Choroid plexus epithelial cell (primary cell): ENCODE measurements at regions not wholly inside any gene's neighbourhood (a gene's known extent, or its start where the extent isn't known, plus 50 kb on each side); places are given as distances from the start of the nearest gene placed in this dataset.

Experiments used
- DNase-seq: peaks from one replicate; pipeline ENCODE4 v3.0.0-alpha.2; 2010; ENCODE audit warnings: low read depth
- H3K4me3 ChIP-seq: 2 replicates; pipeline ENCODE4 v1.5.1; 2011; ENCODE audit warnings: low read depth, mild to moderate bottlenecking, control low read depth, low read length, moderate library complexity
- CTCF ChIP-seq: conservative IDR thresholded peaks from 2 replicates; pipeline ENCODE4 v1.5.1; 2011; ENCODE audit warnings: low read depth, mild to moderate bottlenecking, control low read depth, inconsistent platforms, low read length, moderate library complexity

GRCh38 chr2:182622231-182622630, 93.8 kb upstream of the DNAJC10 start:
- DNase-seq: no peak
- no peak for TF ChIP-seq CTCF
- H3K4me3 ChIP-seq: no peak overlapping the region

GRCh38 chr2:182625814-182626213, 90.2 kb upstream of the DNAJC10 start:
- H3K4me3 ChIP-seq: no peak overlapping the region
- no peak for DNase-seq
- no peak for TF ChIP-seq CTCF

GRCh38 chr2:182628916-182629315, 87.1 kb upstream of the DNAJC10 start:
- H3K4me3 ChIP-seq: no peak overlapping the region
- DNase-seq: no peak
- TF ChIP-seq CTCF: no peak

- H3K4me3 ChIP-seq: no peak overlapping the region
- no peak for TF ChIP-seq CTCF
- DNase-seq: no peak
Measured at GRCh38 chr2:182630207-182630606, 85.8 kb upstream of the DNAJC10 start.

GRCh38 chr2:182631299-182631698, 84.8 kb upstream of the DNAJC10 start:
- no peak for DNase-seq
- H3K4me3 ChIP-seq: no peak overlapping the region
- TF ChIP-seq CTCF: no peak

GRCh38 chr2:182634386-182634785, 81.7 kb upstream of the DNAJC10 start:
- no peak overlapping the region for H3K4me3 ChIP-seq
- TF ChIP-seq CTCF: no peak
- no peak for DNase-seq

- TF ChIP-seq CTCF: no peak
- DNase-seq: peak; percentile 44
- H3K4me3 ChIP-seq: no peak overlapping the region
Measured at GRCh38 chr2:182636699-182637098, 79.4 kb upstream of the DNAJC10 start.
